GM19240 (cell line): ENCODE measurements at regions not wholly inside any gene's neighbourhood (a gene's known extent, or its start where the extent isn't known, plus 50 kb on each side); places are given as distances from the start of the nearest gene placed in this dataset.

Experiments
- DNase-seq: peaks from one replicate; pipeline ENCODE4 v3.0.0; 2011; ENCODE audit warnings: low spot score; ENCODE audit not compliant: insufficient read length

DNA sequence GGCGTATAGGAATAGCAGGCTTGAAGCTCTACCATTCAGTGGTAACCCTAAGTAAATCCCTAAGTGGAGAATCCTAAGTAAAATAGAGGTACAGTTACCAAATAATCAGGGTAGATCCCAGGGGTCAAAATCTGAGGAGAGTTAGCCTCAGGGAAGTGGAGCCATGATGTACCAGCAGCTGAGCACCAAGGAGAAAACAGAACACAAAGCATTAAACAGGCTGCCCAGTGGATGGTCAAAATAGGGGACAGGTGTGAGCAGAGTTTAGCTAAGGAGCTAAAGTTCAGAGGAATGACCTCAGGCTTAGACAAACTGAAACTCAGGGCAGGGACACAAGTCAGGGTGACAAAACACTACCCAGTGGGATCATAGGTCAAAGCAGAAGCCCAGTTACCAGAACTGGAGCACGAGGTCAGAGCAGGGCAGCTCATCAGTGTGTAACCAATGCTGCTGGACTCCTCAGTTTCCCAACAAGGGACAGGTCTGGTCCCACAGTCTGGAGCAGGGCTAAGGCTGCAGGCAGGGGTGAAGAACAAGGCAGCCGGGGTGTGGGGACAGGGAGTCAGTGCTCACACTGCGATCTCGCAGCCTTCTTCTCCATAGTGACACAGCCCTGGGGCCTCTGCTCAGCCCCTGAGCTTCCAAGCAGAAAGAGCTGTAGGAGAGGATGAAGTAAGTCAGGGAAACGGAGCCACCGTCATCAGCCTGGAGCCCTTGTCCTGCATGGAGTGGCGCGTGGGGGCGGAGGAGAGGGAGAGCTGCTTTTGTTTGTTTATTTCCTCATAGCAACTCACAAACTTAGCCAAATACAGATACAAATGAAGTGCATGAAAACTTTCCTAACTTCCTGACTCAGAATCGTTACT, 264.0 kb downstream of the MREG start:
- no peak for DNase-seq

DNA sequence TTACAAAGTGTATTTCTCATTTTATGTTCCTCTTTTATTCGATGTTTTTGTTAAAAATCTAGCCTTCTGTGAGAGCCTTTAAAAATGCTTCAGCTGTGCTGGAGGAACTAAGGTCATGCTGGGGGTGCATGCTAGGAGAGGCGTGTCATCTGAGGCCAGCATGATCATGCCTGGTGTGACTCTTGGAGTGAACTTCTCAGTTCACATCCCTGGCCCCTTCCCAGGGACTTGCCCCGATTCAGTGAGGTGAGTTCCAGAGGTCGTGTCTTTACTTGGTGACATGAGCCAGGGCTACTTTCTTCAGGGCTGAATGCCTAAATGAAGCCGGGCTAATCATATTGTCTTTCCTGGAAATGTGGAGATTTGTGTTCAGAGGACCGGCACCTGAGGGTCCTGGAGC, 264.9 kb downstream of the MREG start:
- no peak for DNase-seq

- DNase-seq, result no peak
Observed at GRCh38 chr2:215746887-215747615, 266.3 kb downstream of the MREG start.

DNA sequence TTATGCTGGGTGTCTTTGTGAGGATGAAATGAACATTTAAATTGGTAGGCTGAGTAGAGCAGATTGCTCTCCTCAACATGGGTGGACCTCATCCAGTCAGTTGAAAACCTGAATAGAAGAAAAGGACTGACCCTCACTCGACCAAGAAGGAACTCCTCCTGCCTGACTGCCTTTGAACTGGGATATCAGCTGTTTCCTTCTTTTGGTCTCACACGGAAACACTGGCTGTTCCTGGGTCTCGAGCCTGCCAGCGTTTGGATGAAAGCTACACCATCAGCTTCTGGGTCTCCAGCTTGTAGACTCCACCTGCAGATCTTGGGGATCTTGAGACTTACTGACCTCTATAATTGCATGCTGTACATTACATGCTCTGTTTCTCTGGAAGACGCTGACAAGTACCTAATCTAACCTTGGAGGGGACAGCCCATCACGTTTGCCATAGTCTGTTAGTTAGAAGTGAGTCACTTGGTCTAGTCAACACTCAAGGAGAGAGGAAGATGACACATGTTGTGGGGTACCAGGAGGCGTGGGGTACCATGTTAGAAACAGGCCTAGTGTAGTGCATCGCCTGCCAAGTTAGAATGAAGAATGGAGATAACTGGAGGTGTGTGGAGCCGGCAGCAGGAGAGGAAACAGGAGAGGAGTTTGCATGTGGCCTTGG, 267.0 kb downstream of the MREG start:
- DNase-seq, result no peak

DNA sequence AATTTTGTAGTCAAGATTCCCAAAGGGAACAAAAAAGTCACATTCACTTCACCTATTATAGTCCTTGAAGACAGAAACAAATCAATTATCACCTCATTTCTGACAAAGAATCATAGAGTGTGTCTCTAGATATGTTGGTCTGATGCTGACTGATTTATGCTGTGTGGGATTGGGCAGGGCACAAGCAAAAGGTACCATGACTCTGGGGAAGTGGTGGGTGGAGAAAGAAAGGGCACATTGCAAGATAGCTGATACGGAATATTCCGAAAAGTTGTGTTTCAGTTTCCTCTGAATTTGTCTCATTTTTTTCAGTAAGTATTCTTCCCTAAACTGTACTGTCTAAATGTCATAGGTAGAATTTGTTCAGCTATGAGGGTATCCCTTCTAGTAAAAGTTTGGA, 268.0 kb downstream of the MREG start:
- DNase-seq, result no peak

- DNase-seq, result no peak
Observed at GRCh38 chr2:215744514-215744913, 268.8 kb downstream of the MREG start.

DNA sequence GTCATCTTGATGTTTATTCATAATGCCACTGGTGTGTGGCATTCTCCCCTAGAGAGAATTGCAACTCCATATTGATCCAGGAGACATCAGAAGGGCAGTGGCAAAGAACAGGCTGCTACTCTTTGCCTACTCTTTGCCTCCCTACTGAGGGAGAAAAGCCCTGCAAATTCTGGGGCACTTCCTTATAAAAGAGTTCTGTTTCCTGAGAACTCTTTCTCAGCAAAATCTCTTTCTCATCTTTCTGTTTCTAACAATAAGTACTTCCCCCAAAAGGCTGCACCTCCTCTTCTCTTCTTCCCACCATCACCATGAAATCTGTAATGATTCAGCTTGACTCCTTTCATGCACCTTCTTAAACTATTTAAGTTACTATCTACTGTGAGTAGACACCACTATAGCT, 270.3 kb downstream of the MREG start:
- DNase-seq, result no peak

DNA sequence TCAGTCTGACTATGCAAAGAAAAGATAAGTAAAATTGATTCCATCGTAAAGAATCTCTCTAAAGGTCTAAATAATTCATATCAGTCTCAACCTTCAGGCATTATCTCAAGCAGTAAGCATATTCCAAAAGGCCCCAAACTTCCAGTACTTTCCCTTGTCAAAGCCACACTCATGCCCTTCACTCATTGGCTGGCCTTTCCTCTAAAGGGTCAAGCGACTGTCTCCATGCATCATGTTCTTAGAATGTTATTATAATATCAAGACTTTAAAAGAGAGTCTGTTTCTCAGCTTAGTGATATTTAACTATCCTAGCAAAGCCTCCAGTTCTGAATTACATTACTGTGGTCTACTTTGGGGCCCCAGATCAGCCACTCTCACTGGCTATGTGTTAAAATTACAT, 271.3 kb downstream of the MREG start:
- DNase-seq, result no peak

DNA sequence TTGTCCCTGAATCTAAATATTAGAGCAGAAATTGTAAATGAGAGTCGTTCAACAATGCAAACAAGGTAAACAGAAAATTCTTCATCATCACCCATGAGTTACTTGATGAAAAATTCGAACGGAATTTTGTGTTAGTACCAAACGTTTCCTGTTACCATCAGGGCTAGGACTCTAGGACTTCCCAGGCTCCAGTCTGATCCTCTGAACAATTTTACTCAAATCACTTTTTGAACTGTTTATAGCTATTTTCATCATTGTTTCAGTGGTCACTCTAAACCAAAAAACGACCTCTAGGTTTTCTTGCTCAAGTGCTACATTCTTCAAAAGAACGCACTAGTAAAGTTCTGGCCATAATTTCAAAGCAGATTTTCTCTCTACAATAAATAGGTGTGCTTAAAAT, 273.3 kb downstream of the MREG start:
- no peak for DNase-seq

DNA sequence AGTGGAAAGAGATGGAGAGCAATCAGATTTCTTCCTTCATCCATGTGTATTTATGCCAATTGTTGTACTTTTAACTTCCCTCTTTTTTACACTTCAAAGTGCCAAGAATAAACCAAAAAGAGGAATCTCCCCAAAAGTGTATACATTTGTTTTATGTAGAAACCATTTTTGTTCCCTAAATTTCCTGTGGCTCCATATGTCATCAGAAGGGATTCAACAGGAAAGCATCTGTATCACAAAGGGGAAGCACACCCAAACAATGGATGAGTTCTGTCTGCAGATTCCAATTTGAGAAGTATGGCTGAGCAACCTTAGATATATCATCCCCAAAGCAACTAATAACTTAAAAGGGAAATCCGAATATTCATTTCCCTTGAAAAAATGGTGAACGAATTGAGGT, 275.0 kb downstream of the MREG start:
- DNase-seq, result no peak

GRCh38 chr2:215737477-215737876, 275.9 kb downstream of the MREG start:
- no peak for DNase-seq

GRCh38 chr2:215736653-215737290, 276.6 kb downstream of the MREG start:
- DNase-seq, result no peak

DNA sequence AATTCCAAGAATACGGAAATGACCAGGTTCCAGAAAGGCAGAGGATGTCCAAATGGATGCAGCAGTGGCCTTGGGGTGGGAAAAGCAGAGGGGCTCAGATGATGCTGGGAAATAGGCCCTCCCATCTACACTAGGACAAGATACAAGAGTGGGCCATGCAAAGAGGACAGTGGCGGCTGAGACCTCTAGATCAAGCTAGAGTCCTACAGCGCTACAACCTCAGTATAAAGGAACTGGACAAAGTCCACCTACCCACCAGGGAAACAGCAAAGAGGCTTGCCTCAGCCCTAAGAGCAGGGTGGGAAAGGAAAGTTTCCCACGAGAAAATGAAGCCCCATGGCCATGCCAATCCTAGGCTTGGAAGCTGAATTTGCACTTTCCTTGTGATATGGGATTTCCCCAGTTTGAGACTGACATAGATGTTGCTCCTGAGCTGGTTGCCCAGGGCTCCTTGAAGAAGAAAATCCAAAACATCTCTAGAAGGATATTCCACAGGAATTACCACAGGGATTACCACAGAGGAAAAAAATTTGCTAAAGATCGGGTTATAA, 282.2 kb downstream of the MREG start:
- no peak for DNase-seq

DNA sequence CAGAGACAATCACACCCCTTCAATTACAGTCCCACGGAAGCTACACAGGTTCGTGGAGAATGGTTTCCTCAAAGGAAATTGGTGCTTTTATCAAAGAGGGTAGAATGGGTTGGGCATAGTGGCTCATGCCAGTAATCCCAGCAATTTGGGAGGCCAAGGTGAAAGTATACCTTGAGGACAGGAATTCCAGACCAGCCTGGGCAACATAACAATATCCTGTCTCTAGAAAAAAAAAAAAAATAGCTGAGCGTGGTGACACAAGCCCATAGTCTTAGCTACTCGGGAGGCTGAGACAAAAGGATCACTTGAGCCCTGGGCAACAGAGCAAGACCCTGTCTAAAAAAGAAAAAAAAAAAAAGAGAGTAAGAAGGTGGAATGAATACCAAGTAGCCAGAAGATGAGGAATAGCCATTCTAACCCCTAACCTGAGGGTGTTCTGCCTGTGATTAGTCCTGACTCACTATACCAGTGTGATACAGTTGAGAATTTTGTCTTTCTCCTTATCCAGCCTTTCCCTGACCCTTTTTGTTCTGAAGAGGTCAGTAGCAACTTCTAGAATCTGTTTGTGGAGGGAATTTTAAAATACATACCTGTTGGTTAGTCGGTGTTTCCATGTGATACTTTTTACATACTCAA, 283.2 kb downstream of the MREG start:
- DNase-seq, result no peak

DNA sequence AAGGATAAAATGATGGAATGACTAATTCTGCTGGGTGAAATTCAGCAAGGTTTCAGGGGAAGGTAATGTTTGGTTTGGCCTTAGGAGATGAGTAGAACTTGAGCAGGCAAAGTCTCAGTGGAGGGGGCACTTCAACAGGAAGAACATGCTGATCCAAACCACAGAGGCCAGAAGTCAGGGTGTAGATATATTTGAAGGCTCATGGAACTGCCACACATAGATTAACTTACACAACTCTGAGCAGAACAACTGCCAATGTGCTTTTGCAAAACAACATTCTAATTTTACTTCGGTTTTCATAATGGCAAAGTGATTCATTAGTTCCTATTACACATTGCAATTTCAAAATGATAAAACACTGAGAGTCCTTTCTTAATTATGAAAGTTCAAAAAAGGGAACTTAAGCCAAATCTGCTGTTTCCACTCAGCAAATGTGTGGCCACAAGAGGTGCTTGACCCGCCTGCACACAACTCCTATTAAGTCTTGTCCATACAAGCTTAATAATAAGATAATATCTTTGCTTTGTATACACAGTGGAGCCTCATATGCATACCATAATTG, 284.8 kb downstream of the MREG start:
- DNase-seq, result no peak

DNA sequence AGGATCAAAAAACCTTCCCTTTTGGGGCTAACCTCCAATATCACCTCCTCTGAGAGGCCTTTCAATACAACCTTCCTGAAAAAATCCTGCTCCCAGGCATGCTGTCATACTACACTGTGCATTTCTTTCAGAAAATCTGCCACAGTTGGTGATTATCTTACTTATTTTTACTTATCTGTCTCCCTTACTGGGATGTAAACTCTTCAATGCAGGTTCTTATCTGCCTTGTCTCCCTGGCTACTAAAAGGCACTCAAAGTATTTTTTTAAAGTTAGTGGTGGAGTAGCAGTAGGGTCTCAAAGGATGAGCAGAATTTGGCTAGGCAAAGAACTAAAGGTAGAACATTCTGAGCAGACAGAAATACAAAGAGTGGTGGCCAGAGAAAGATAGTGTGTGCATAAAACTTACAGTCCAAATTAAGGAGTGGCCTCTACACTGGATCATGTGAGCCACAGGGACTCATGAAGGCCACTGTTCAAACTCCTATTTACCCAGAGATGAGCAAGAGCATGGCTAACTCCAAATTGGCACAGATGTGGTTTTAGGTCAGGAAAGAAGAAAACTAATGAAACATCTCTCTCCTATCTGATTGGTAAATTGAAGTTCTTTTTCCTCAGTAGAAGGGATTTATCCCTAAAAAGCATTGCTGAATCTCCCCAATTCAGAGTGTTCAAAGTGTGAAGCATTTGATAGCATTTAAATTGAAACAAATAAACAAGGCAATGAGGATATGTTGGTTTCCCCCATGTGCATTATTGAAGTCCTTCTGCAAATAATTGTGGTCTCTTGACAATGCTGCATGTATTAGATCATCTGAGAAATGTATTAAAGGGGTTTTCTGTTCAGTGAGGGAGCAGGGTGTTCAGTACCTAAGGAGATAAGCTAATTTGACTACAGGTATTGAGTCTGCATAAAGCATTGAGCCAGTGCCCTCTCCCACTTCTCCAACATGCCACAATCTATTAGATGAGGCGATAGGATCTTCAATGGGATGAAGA, 285.5 kb downstream of the MREG start:
- no peak for DNase-seq

- no peak for DNase-seq
Observed at GRCh38 chr2:215726070-215726469, 287.3 kb downstream of the MREG start.

DNA sequence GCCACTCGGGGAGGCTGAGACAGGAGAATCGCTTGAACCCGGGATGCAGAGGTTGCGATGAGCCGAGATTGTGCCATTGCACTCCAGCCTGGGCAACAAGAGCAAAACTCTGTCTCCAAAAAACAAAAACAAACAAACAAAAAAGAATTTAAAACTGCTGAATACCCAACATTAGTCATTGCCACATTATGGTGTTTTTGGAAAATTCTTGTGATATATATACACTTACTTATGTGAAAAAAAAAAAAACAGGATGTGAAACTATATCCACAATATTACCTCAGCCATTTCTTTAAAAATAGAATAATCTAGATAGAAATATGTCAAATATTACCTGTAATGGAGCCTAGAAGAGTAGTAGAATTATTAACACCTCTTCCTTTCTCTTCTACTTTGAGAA, 288.3 kb upstream of the FN1 start:
- no peak for DNase-seq

DNA sequence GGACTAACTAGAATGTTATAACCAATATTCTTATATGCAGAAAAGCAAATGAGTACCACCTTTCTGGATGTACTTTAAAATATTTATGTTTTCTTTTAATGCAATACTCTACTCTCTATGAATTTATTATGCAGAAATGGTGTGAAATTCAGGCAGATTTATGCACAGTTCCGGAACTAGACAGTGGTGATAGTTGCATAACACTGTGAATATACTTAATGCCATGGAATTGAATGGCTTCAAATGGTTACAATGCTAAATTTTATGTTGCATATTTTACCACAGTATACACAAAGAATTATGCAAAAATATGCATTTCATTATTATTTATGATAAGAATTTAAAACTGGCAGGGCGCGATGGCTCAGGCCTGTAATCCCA, 287.8 kb upstream of the FN1 start:
- no peak for DNase-seq
